ENCODE measurements at regions not wholly inside any gene's neighbourhood (a gene's known extent, or its start where the extent isn't known, plus 50 kb on each side); places are given as distances from the start of the nearest gene placed in this dataset.

- peak overlapping the region; percentile 55 for H2AFZ ChIP-seq (ENCODE audit: low read depth, low read length)
- no peak overlapping the region for H3K27ac Mint-ChIP-seq (ENCODE audit: unreplicated experiment)
- no peak for FAIRE-seq
- no peaks in the 10 kb centered on the region for H3K36me3 ChIP-seq (ENCODE audit: insufficient read depth, low read length)
- H3K4me1 Mint-ChIP-seq (ENCODE audit: low read depth, unreplicated experiment) = no peaks in the 10 kb centered on the region
- DNase-seq (ENCODE audit: low read depth) = peak; percentile 65
- H3K9ac ChIP-seq (ENCODE audit: low read length) = no peak overlapping the region
- H3K27ac ChIP-seq (ENCODE audit: low read depth, low read length) = no peak overlapping the region
- H3K4me2 ChIP-seq (ENCODE audit: low read length) = peak overlapping the region; percentile 56
- no peak overlapping the region for H3K4me3 ChIP-seq (ENCODE audit: insufficient read depth, low read depth, low read length)
- H3K9me3 ChIP-seq (ENCODE audit: insufficient read depth, low read depth, low read length) = no peaks in the 10 kb centered on the region
- H3K79me2 ChIP-seq (ENCODE audit: insufficient read depth, low read length) = no peaks in the 10 kb centered on the region
- H3K27me3 ChIP-seq (ENCODE audit: insufficient read depth, low read length) = no peaks in the 10 kb centered on the region
- H3K36me3 Mint-ChIP-seq (ENCODE audit: low read depth, unreplicated experiment) = no peaks in the 10 kb centered on the region
- H3K27me3 Mint-ChIP-seq (ENCODE audit: low read depth, unreplicated experiment) = no peaks in the 10 kb centered on the region
- H3K4me1 ChIP-seq (ENCODE audit: insufficient read depth, low read length) = peaks cover 7% of the 10 kb centered on the region
- H4K20me1 ChIP-seq (ENCODE audit: insufficient read depth, low read length) = no peaks in the 10 kb centered on the region
- H3K9me3 Mint-ChIP-seq (ENCODE audit: unreplicated experiment) = no peaks in the 10 kb centered on the region
- TF ChIP-seq EZH2 (IDR thresholded peaks at IDR 0.05; ENCODE audit: insufficient read depth, low read length) (no peak), CTCF (IDR thresholded peaks at IDR 0.05; ENCODE audit: insufficient read depth, low read depth, low read length) (no peak)
- no peak overlapping the region for H3K4me3 Mint-ChIP-seq (ENCODE audit: unreplicated experiment)
Measured at GRCh38 chr13:73235385-73235784, 176.6 kb downstream of the KLF5 start.

- no peaks in the 10 kb centered on the region for H3K79me2 ChIP-seq (ENCODE audit: insufficient read depth, low read length)
- H4K20me1 ChIP-seq (ENCODE audit: insufficient read depth, low read length) = no peaks in the 10 kb centered on the region
- DNase-seq (ENCODE audit: low read depth) = no peak
- Mint-ChIP-seq H3K9me3 (ENCODE audit: unreplicated experiment) (no peaks in the 10 kb centered on the region), H3K4me1 (ENCODE audit: low read depth, unreplicated experiment) (no peaks in the 10 kb centered on the region), H3K4me3 (ENCODE audit: unreplicated experiment) (no peak overlapping the region), H3K27me3 (ENCODE audit: low read depth, unreplicated experiment) (no peaks in the 10 kb centered on the region), H3K36me3 (ENCODE audit: low read depth, unreplicated experiment) (no peaks in the 10 kb centered on the region), H3K27ac (ENCODE audit: unreplicated experiment) (no peak overlapping the region)
- TF ChIP-seq CTCF (IDR thresholded peaks at IDR 0.05; ENCODE audit: insufficient read depth, low read depth, low read length) = no peak
- no peak for TF ChIP-seq EZH2 (IDR thresholded peaks at IDR 0.05; ENCODE audit: insufficient read depth, low read length)
- no peak overlapping the region for H3K27ac ChIP-seq (ENCODE audit: low read depth, low read length)
- FAIRE-seq = no peak
- H3K4me1 ChIP-seq (ENCODE audit: insufficient read depth, low read length) = peaks cover 7% of the 10 kb centered on the region
- no peaks in the 10 kb centered on the region for H3K9me3 ChIP-seq (ENCODE audit: insufficient read depth, low read depth, low read length)
- no peak overlapping the region for H2AFZ ChIP-seq (ENCODE audit: low read depth, low read length)
- no peaks in the 10 kb centered on the region for H3K36me3 ChIP-seq (ENCODE audit: insufficient read depth, low read length)
- no peak overlapping the region for H3K4me2 ChIP-seq (ENCODE audit: low read length)
- H3K9ac ChIP-seq (ENCODE audit: low read length) = no peak overlapping the region
- H3K27me3 ChIP-seq (ENCODE audit: insufficient read depth, low read length) = no peaks in the 10 kb centered on the region
- H3K4me3 ChIP-seq (ENCODE audit: insufficient read depth, low read depth, low read length) = no peak overlapping the region
Measured at GRCh38 chr13:73231471-73231870, 172.7 kb downstream of the KLF5 start.

GRCh38 chr13:73230716-73231115 is 171.9 kb downstream of the KLF5 start:
- FAIRE-seq = no peak
- H3K9ac ChIP-seq (ENCODE audit: low read length) = no peak overlapping the region
- H4K20me1 ChIP-seq (ENCODE audit: insufficient read depth, low read length) = no peaks in the 10 kb centered on the region
- H3K4me1 Mint-ChIP-seq (ENCODE audit: low read depth, unreplicated experiment) = no peaks in the 10 kb centered on the region
- no peak overlapping the region for H3K4me3 Mint-ChIP-seq (ENCODE audit: unreplicated experiment)
- no peaks in the 10 kb centered on the region for H3K36me3 ChIP-seq (ENCODE audit: insufficient read depth, low read length)
- H3K27ac ChIP-seq (ENCODE audit: low read depth, low read length) = no peak overlapping the region
- no peak overlapping the region for H3K4me3 ChIP-seq (ENCODE audit: insufficient read depth, low read depth, low read length)
- H3K27me3 Mint-ChIP-seq (ENCODE audit: low read depth, unreplicated experiment) = no peaks in the 10 kb centered on the region
- no peak overlapping the region for H3K27ac Mint-ChIP-seq (ENCODE audit: unreplicated experiment)
- no peak for DNase-seq (ENCODE audit: low read depth)
- no peak overlapping the region for H2AFZ ChIP-seq (ENCODE audit: low read depth, low read length)
- H3K27me3 ChIP-seq (ENCODE audit: insufficient read depth, low read length) = no peaks in the 10 kb centered on the region
- H3K79me2 ChIP-seq (ENCODE audit: insufficient read depth, low read length) = no peaks in the 10 kb centered on the region
- no peak for TF ChIP-seq CTCF (IDR thresholded peaks at IDR 0.05; ENCODE audit: insufficient read depth, low read depth, low read length)
- no peak overlapping the region for H3K4me2 ChIP-seq (ENCODE audit: low read length)
- H3K9me3 Mint-ChIP-seq (ENCODE audit: unreplicated experiment) = no peaks in the 10 kb centered on the region
- H3K4me1 ChIP-seq (ENCODE audit: insufficient read depth, low read length) = peaks cover 5% of the 10 kb centered on the region
- H3K9me3 ChIP-seq (ENCODE audit: insufficient read depth, low read depth, low read length) = no peaks in the 10 kb centered on the region
- H3K36me3 Mint-ChIP-seq (ENCODE audit: low read depth, unreplicated experiment) = no peaks in the 10 kb centered on the region
